MCF 10A (cell line): ENCODE measurements at regions not wholly inside any gene's neighbourhood (a gene's known extent, or its start where the extent isn't known, plus 50 kb on each side); places are given as distances from the start of the nearest gene placed in this dataset.

Experiments used
- BruUV-seq: library from RNA; stranded (reverse); fragments of 400-500 nt; replicated peaks from 2 replicates; lab custom pipeline; 2021; lab: Mats Ljungman, UMichigan
- CTCF ChIA-PET: fragments of 300-600 bp; sonication (Branson Sonifier 250); formaldehyde crosslinking; extraction: SDS; loops from one replicate; lab custom pipeline; 2021; ENCODE audit warnings: antibody characterized with exemption, inconsistent platforms; lab: Yijun Ruan, JAX
- POLR2A ChIA-PET: fragments of 300-600, 350-650 bp; sonication (Branson Sonifier 250); formaldehyde crosslinking; extraction: SDS; loops from one replicate; lab custom pipeline; 2020; ENCODE audit warnings: antibody characterized with exemption, inconsistent platforms; lab: Yijun Ruan, JAX
- DNase-seq: peaks from one replicate; pipeline ENCODE4 v3.0.0-alpha.2; 2018; ENCODE audit not compliant: unreplicated experiment
- H3K27ac Mint-ChIP-seq: one replicate; pipeline ENCODE4 v1.8.0; 2022; ENCODE audit warnings: mild to moderate bottlenecking, low read depth, mixed read lengths; ENCODE audit not compliant: unreplicated experiment
- H3K27me3 Mint-ChIP-seq: one replicate; pipeline ENCODE4 v1.8.0; 2022; ENCODE audit warnings: mixed read lengths; ENCODE audit not compliant: insufficient read depth, unreplicated experiment
- H3K36me3 Mint-ChIP-seq: one replicate; pipeline ENCODE4 v1.8.0; 2022; ENCODE audit warnings: mild to moderate bottlenecking, moderate library complexity, mixed read lengths; ENCODE audit not compliant: insufficient read depth, unreplicated experiment
- H3K4me1 Mint-ChIP-seq: one replicate; pipeline ENCODE4 v1.8.0; 2022; ENCODE audit warnings: mixed read lengths; ENCODE audit not compliant: insufficient read depth, unreplicated experiment
- H3K4me3 Mint-ChIP-seq: one replicate; pipeline ENCODE4 v1.8.0; 2022; ENCODE audit warnings: mild to moderate bottlenecking, moderate library complexity, mixed read lengths; ENCODE audit not compliant: unreplicated experiment
- H3K9me3 Mint-ChIP-seq: one replicate; pipeline ENCODE4 v1.8.0; 2022; ENCODE audit warnings: mixed read lengths; ENCODE audit not compliant: unreplicated experiment
- intact Hi-C: fragments of 100-400 bp; cut with micrococcal nuclease; formaldehyde crosslinking; loops from 2 replicates; pipeline ENCODE4 v1.14.1; 2022
- TF ChIP-seq, protein P1 (sequence below): fragments of 200-600 bp; IDR thresholded peaks from one replicate; pipeline ENCODE4 v1.8.0; 2022; ENCODE audit warnings: antibody characterized with exemption, mild to moderate bottlenecking; ENCODE audit not compliant: unreplicated experiment

DNA sequence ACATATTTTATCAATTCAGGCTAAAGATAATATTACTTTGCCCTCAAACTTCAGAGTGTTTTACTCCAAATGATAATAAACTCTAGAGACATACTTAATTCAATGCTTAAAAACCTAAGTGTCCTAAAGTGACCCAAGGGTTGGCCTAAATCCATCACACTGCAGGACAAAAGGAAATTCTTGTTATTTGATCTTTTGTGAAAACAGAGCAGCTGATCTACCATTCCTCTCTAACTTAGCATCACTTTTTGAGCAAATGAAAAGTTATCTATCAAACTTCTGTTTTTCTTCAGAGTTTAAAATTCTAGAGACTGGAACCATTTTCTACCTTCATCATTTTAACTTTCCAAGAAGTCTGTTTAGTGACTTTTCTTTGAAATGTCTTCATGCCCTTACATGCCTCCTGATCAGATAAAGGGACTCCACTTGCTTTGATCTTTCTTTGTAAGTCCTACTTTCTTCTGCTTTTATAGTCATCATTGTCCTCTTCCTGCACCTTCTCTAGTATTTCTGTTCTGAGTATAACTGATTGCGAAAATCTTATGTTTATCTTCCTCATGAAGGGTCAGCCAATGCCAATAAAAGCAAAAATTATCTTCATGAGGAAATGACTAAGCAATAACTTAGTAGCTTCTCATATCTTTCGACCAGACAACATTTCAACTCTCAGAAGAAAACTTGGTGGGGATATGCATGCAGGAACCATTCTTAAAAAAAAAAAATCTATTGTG is 378.7 kb upstream of the TGFBR2 start:
- Mint-ChIP-seq H3K4me3 (peak overlapping the region; percentile 7), H3K36me3 (no peaks in the 10 kb centered on the region), H3K9me3 (no peaks in the 10 kb centered on the region), H3K27ac (peak overlapping the region; percentile 25), H3K27me3 (no peaks in the 10 kb centered on the region), H3K4me1 (peaks cover 34% of the 10 kb centered on the region)
- intact Hi-C loops = no loop called here
- TF ChIP-seq, protein P1, sequence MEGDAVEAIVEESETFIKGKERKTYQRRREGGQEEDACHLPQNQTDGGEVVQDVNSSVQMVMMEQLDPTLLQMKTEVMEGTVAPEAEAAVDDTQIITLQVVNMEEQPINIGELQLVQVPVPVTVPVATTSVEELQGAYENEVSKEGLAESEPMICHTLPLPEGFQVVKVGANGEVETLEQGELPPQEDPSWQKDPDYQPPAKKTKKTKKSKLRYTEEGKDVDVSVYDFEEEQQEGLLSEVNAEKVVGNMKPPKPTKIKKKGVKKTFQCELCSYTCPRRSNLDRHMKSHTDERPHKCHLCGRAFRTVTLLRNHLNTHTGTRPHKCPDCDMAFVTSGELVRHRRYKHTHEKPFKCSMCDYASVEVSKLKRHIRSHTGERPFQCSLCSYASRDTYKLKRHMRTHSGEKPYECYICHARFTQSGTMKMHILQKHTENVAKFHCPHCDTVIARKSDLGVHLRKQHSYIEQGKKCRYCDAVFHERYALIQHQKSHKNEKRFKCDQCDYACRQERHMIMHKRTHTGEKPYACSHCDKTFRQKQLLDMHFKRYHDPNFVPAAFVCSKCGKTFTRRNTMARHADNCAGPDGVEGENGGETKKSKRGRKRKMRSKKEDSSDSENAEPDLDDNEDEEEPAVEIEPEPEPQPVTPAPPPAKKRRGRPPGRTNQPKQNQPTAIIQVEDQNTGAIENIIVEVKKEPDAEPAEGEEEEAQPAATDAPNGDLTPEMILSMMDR = no peak
- DNase-seq = peak; percentile 86
- CTCF ChIA-PET = interaction anchor here (0.7 kb wide), 1 partner anchor 82 kb away, joined by 3 read pairs; no protein-coding TSS in a partner anchor
- no TSS peak for BruUV-seq
- POLR2A ChIA-PET = interaction anchor here (0.6 to 1.1 kb wide), 2 partner anchors 58 to 214 kb away, joined by 3 to 6 read pairs; no protein-coding TSS in a partner anchor

DNA sequence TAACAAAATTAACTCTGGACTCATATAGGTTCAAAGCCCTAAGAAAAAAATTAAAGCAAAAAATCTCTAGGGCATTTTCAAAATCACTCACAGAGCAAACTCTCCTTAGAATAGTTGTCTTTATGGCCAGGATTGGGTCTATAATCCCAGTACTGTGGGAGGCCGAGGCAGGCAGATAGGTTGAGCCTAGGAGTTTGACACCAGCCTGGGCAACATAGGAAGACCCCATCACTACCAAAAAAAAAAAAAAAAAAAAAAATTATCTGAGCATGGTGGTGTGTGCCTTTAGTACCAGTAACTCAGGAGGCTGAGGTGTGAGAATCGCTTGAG is 378.1 kb upstream of the TGFBR2 start:
- H3K27ac Mint-ChIP-seq = peak overlapping the region; percentile 25
- H3K36me3 Mint-ChIP-seq = no peaks in the 10 kb centered on the region
- TF ChIP-seq, protein P1 = no peak
- BruUV-seq = no TSS peak
- ChIA-PET CTCF (interaction anchor here (0.7 kb wide), 1 partner anchor 81 kb away, joined by 3 read pairs; no protein-coding TSS in a partner anchor), POLR2A (interaction anchor here (0.6 to 1.1 kb wide), 2 partner anchors 58 to 214 kb away, joined by 3 to 6 read pairs; no protein-coding TSS in a partner anchor)
- peaks cover 34% of the 10 kb centered on the region for H3K4me1 Mint-ChIP-seq
- H3K9me3 Mint-ChIP-seq = no peaks in the 10 kb centered on the region
- H3K27me3 Mint-ChIP-seq = no peaks in the 10 kb centered on the region
- no peak overlapping the region for H3K4me3 Mint-ChIP-seq
- DNase-seq = no peak
- intact Hi-C loops = no loop called here

DNA sequence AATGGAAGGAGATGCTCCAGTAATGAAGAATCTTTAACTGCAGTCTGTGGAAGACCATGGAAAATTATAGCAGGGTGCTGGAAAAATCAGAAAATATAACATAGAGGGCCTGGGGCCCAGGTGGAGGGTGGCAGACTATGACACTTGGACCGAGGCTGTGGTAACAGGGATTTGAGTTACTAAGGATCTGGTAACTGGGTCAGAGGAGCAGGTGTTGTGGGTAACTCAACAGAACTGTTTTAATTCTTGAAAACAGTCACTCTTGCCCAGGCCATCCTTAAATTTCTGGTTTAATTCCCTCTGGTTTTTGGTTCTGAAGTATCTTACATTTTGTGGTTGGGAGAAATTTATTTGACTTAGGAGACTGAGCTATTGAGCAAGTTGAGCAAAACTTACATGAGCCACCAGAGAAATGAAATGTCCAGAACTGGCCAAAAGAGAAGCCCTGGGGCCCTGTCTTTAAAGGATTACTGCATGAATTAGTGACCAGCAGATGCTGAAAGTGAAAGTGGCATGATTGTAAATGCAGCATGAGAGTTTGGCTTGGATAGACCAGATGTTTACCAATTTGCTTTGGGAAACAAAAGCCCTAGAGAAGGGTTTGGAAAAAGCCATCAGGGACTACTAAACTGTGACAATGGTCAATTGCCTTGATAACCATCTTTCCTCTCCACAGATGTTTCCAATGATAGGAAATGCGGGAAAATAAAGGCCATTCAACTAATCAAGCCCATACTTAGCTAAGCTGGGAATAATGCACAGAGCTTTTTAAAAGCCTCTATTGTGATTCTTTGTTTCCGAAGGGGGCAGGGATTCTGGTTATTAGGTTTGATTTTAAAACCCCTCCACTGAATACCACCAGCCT is 374.9 kb upstream of the TGFBR2 start:
- peak; percentile 16 for DNase-seq
- Mint-ChIP-seq H3K36me3 (no peaks in the 10 kb centered on the region), H3K27ac (peak overlapping the region; percentile 24), H3K9me3 (no peaks in the 10 kb centered on the region), H3K4me1 (peaks cover 34% of the 10 kb centered on the region), H3K27me3 (no peaks in the 10 kb centered on the region), H3K4me3 (no peak overlapping the region)
- CTCF ChIA-PET = interaction anchor here (0.7 kb wide), 2 partner anchors 97 to 465 kb away, joined by 3 read pairs; no protein-coding TSS in a partner anchor
- TF ChIP-seq, protein P1 = no peak
- no TSS peak for BruUV-seq
- intact Hi-C loops = no loop called here
- POLR2A ChIA-PET = interaction anchor here (0.6 to 1.2 kb wide), 2 partner anchors 57 to 190 kb away, joined by 3 read pairs; no protein-coding TSS in a partner anchor

DNA sequence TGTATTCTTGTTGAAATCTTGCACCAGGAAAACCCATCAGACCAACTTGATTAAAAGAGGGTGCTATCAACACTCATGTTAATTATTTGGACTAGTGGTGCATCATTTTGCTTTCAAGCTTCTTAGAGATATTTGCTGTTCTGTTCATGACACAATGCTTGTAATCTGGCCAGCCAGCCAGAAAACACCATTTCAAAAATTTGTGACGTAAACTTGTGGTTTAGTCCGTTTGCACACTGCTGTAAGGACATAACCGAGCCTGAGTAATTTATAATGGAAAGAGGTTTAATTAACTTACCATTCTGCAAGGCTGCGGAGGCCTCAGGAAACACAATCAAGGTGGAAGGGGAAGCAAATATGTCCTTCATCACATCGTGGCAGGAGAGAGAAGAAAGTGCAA is 374.3 kb upstream of the TGFBR2 start:
- Mint-ChIP-seq H3K27ac (peak overlapping the region; percentile 24), H3K27me3 (no peaks in the 10 kb centered on the region), H3K4me3 (no peak overlapping the region), H3K4me1 (peaks cover 33% of the 10 kb centered on the region), H3K9me3 (no peaks in the 10 kb centered on the region), H3K36me3 (no peaks in the 10 kb centered on the region)
- no TSS peak for BruUV-seq
- ChIA-PET POLR2A (interaction anchor here (0.6 to 1.2 kb wide), 3 partner anchors 23 to 189 kb away, joined by 3 read pairs; no protein-coding TSS in a partner anchor), CTCF (no interaction called here)
- TF ChIP-seq, protein P1 = no peak
- peak; percentile 58 for DNase-seq
- intact Hi-C loops = no loop called here
